ENCODE measurements at regions not wholly inside any gene's neighbourhood (a gene's known extent, or its start where the extent isn't known, plus 50 kb on each side); places are given as distances from the start of the nearest gene placed in this dataset.

DNA sequence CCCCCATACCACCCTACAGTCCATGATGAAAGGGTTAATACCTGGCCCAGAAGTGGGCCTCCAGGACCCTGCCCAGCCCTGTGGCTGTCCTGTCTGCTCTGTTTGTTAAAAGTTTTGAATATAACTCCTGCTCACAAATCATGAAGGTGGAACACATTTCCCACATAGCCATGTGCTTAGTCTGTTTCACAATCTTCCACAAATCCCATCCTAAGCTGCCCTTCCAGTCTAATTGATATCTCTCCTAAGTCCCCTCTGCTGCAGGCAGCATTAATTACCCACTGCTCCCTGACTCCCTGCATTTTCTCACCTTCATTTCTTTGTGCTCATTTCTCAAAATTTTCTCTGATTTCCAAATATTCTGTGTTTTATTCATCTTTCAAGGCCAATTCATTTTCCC lies 142.6 kb downstream of the AASDH start:
- Histone ChIP-seq H3K4ac (replicated peaks; ENCODE audit: insufficient read length, low read depth, low read length) (no peak overlapping the region), H3K27ac (ENCODE audit: low read depth, low read length) (no peak overlapping the region), H3K14ac (ENCODE audit: insufficient read length) (no peak overlapping the region), H3K23ac (ENCODE audit: insufficient read length) (no peak overlapping the region), H3K9me3 (ENCODE audit: insufficient read depth in 2 of 2, low read depth in 1 of 2, low read length in 1 of 2) (no peaks in the 10 kb centered on the region), H3K18ac (ENCODE audit: extremely low read depth, low read length) (no peak overlapping the region), H3K79me2 (ENCODE audit: control insufficient read depth in 1 of 2, insufficient read depth in 2 of 2, low read length in 2 of 2) (no peaks in the 10 kb centered on the region), H2BK20ac (ENCODE audit: low read length) (no peak overlapping the region), H4K20me1 (replicated peaks in 1 of 2; ENCODE audit: control insufficient read depth in 1 of 2, insufficient read depth in 2 of 2, low read length in 2 of 2) (peaks cover 0 to 1% of the 10 kb centered on the region in 2 experiments), H3K4me1 (replicated peaks in 1 of 4; ENCODE audit: control insufficient read depth in 3 of 4, insufficient read depth in 4 of 4, low read length in 3 of 4) (peaks cover 0 to 8% (median 3%) of the 10 kb centered on the region in 4 experiments; a peak in 3 of 7 replicates), H3K27me3 (replicated peaks in 1 of 4; ENCODE audit: control insufficient read depth in 3 of 4, extremely low read depth in 1 of 4, insufficient read depth in 3 of 4, low read length in 3 of 4) (no peaks in the 10 kb centered on the region), H2AK5ac (ENCODE audit: low read depth, low read length) (peak overlapping the region; percentile 70; the same call in 1 of the 2 replicates), H2BK5ac (ENCODE audit: low read depth, low read length) (no peak overlapping the region), H2BK120ac (replicated peaks; ENCODE audit: low read depth, low read length) (no peak overlapping the region), H4K5ac (ENCODE audit: insufficient read length, low read depth, low read length) (no peak overlapping the region), H2BK15ac (ENCODE audit: low read length) (no peak overlapping the region), H3K23me2 (ENCODE audit: low read depth, low read length) (no peaks in the 10 kb centered on the region), H3K36me3 (ENCODE audit: control insufficient read depth in 2 of 4, insufficient read depth in 4 of 4, low read length in 3 of 4) (no peaks in the 10 kb centered on the region), H3K4me3 (ENCODE audit: extremely low read depth in 1 of 4, insufficient read depth in 2 of 4, low read depth in 3 of 4, low read length in 4 of 4) (no peak overlapping the region), H4K8ac (ENCODE audit: extremely low read depth, insufficient read depth, low read length) (no peak overlapping the region), H3K79me1 (ENCODE audit: low read depth, low read length) (no peaks in the 10 kb centered on the region), H3K9ac (replicated peaks in 1 of 4; ENCODE audit: extremely low read depth in 1 of 4, low read depth in 3 of 4, low read length in 3 of 4) (no peak overlapping the region), H3K4me2 (ENCODE audit: insufficient read depth in 1 of 2, low read depth in 2 of 2, low read length in 2 of 2) (no peak overlapping the region; a peak in 1 of 4 replicates), H2BK12ac (ENCODE audit: low read depth, low read length) (no peak overlapping the region), H2AFZ (ENCODE audit: low read length) (no peak overlapping the region), H3K56ac (replicated peaks; ENCODE audit: insufficient read length, low read depth, low read length) (no peak overlapping the region), H4K91ac (replicated peaks; ENCODE audit: insufficient read length, low read length) (no peak overlapping the region)
- DNase-seq (ENCODE audit: low read depth in 1 of 2, low spot score in 2 of 2) (no peak), FAIRE-seq (no peak)
- POLR2A ChIA-PET (ENCODE audit: partially characterized antibody) = interaction anchor here (1.0 kb wide), 1 partner anchor 125 kb away, joined by 4 read pairs; no protein-coding TSS in a partner anchor
- CTCF ChIA-PET (ENCODE audit: partially characterized antibody) = interaction anchor here (0.8 to 1.7 kb wide), 2 partner anchors 115 to 132 kb away, joined by 3 to 5 read pairs; no protein-coding TSS in a partner anchor
- no peak for TF ChIP-seq KDM5A (IDR thresholded peaks at IDR 0.05; ENCODE audit: low read length)
- no peak for TF ChIP-seq CBX8 (IDR thresholded peaks at IDR 0.05; ENCODE audit: borderline replicate concordance, low read depth, low read length)
- TF ChIP-seq SP2 (IDR thresholded peaks at IDR 0.05; ENCODE audit: low read length) = no peak
- TF ChIP-seq CBX5 (IDR thresholded peaks at IDR 0.05; ENCODE audit: low read depth, low read length) = no peak
- no peak for TF ChIP-seq HDAC6 (IDR thresholded peaks at IDR 0.05; ENCODE audit: low read depth, low read length)
- no peak for TF ChIP-seq SP4 (IDR thresholded peaks at IDR 0.05; ENCODE audit: low read length)
- no peak for TF ChIP-seq BRCA1 (IDR thresholded peaks at IDR 0.05; ENCODE audit: low read depth, low read length)
